IMR-90 (cell line): ENCODE measurements at regions not wholly inside any gene's neighbourhood (a gene's known extent, or its start where the extent isn't known, plus 50 kb on each side); places are given as distances from the start of the nearest gene placed in this dataset.

ENCODE experiments used
- ATAC-seq: fragments of 200-7000 bp; cut with Tn5 transposase; 2 replicates; pipeline ENCODE4 v1.9.1; 2020; ENCODE audit warnings: low read depth, mild to moderate bottlenecking, moderate library complexity
- BruUV-seq: library from RNA; stranded (reverse); fragments of 400-500 nt; replicated peaks from 2 replicates; lab custom pipeline; 2021; lab: Mats Ljungman, UMichigan
- CTCF ChIA-PET: fragments of 300-600 bp; formaldehyde crosslinking; extraction: SDS; loops from one replicate; lab custom pipeline; 2021; ENCODE audit warnings: antibody characterized with exemption; lab: Yijun Ruan, JAX
- POLR2A ChIA-PET: fragments of 300-600 bp; sonication (Branson Sonifier 250); formaldehyde crosslinking; loops from one replicate; lab custom pipeline; 2022; ENCODE audit warnings: antibody characterized with exemption; ENCODE audit not compliant: unreplicated experiment; lab: Charles Lee
- DNase-seq: peaks from one replicate; pipeline ENCODE4 v3.0.0; 2013
- H2AFZ ChIP-seq: replicated peaks from 2 replicates; pipeline ENCODE3; 2013; ENCODE audit warnings: low read length, mild to moderate bottlenecking; ENCODE audit not compliant: poor library complexity
- H2AK5ac ChIP-seq: 2 replicates; pipeline ENCODE4 v1.6.1; 2013; ENCODE audit warnings: low read depth, low read length, inconsistent platforms
- H2AK9ac ChIP-seq: replicated peaks from 2 replicates; pipeline ENCODE3; 2013; ENCODE audit warnings: mild to moderate bottlenecking, low read depth, low read length, moderate library complexity; ENCODE audit not compliant: poor library complexity
- H2BK120ac ChIP-seq: 2 replicates; pipeline ENCODE4 v1.6.1; 2013; ENCODE audit warnings: low read depth, low read length, inconsistent platforms
- H2BK15ac ChIP-seq: 3 replicates; pipeline ENCODE4 v1.6.1; 2013; ENCODE audit warnings: low read depth, low read length, inconsistent platforms
- H2BK20ac ChIP-seq: 2 replicates; pipeline ENCODE4 v1.6.1; 2013; ENCODE audit warnings: low read depth, mild to moderate bottlenecking, inconsistent platforms, low read length, moderate library complexity
- H2BK5ac ChIP-seq: 2 replicates; pipeline ENCODE4 v1.6.1; 2013; ENCODE audit warnings: mild to moderate bottlenecking, low read depth, low read length, inconsistent platforms; ENCODE audit not compliant: poor library complexity, severe bottlenecking
- H3K14ac ChIP-seq: replicated peaks from 2 replicates; pipeline ENCODE4 v1.6.1; 2013; ENCODE audit warnings: low read depth, low read length, inconsistent platforms
- H3K18ac ChIP-seq: 2 replicates; pipeline ENCODE4 v1.6.1; 2013; ENCODE audit warnings: low read depth, low read length, control low read depth
- H3K23ac ChIP-seq: 2 replicates; pipeline ENCODE4 v1.6.1; 2013; ENCODE audit warnings: low read depth, low read length, inconsistent platforms
- H3K27ac ChIP-seq: 2 replicates; pipeline ENCODE4 v1.5.1; 2013; ENCODE audit warnings: mild to moderate bottlenecking, control low read depth, low read length; ENCODE audit not compliant: insufficient read depth
- H3K27me3 ChIP-seq: 2 replicates; pipeline ENCODE4 v1.6.1; 2013; ENCODE audit warnings: low read length; ENCODE audit not compliant: control insufficient read depth, insufficient read depth
- H3K36me3 ChIP-seq: 2 replicates; pipeline ENCODE4 v1.6.1; 2013; ENCODE audit warnings: low read length, mixed read lengths; ENCODE audit not compliant: control insufficient read depth, insufficient read depth
- H3K4ac ChIP-seq: 2 replicates; pipeline ENCODE4 v1.6.1; 2013; ENCODE audit warnings: low read depth, low read length, inconsistent platforms
- H3K4me1 ChIP-seq: 2 replicates; pipeline ENCODE4 v1.6.1; 2013; ENCODE audit warnings: low read length, mixed read lengths; ENCODE audit not compliant: control insufficient read depth, insufficient read depth
- H3K4me2 ChIP-seq: 2 replicates; pipeline ENCODE4 v1.6.1; 2013; ENCODE audit warnings: low read depth, mild to moderate bottlenecking, control low read depth, low read length, moderate library complexity
- H3K4me3 ChIP-seq: 2 replicates; pipeline ENCODE4 v1.5.1; 2013; ENCODE audit warnings: low read depth, mild to moderate bottlenecking, control low read depth, low read length, moderate library complexity; ENCODE audit not compliant: insufficient read depth
- H3K56ac ChIP-seq: 2 replicates; pipeline ENCODE4 v1.6.1; 2013; ENCODE audit warnings: low read length, inconsistent platforms; ENCODE audit not compliant: insufficient read depth; ENCODE audit errors: extremely low read depth
- H3K79me1 ChIP-seq, 2 experiments: 2 replicates each; pipeline ENCODE4 v1.6.1; 2013; ENCODE audit warnings: low read length in 2 of 2, inconsistent platforms in 1 of 2, low read depth in 1 of 2
- H3K9ac ChIP-seq: 2 replicates; pipeline ENCODE4 v1.6.1; 2013; ENCODE audit warnings: low read depth, low read length, control low read depth
- H3K9me1 ChIP-seq: 2 replicates; pipeline ENCODE4 v1.6.1; 2013; ENCODE audit warnings: low read length, inconsistent platforms; ENCODE audit not compliant: insufficient read depth
- H3K9me3 ChIP-seq: 2 replicates; pipeline ENCODE4 v1.6.1; 2013; ENCODE audit warnings: low read length; ENCODE audit not compliant: control insufficient read depth, insufficient read depth
- H4K20me1 ChIP-seq: 2 replicates; pipeline ENCODE4 v1.6.1; 2013; ENCODE audit warnings: low read length, inconsistent platforms; ENCODE audit not compliant: insufficient read depth
- H4K5ac ChIP-seq: 2 replicates; pipeline ENCODE4 v1.6.1; 2013; ENCODE audit warnings: mild to moderate bottlenecking, low read depth, low read length, control low read depth
- H4K8ac ChIP-seq, 2 experiments: 2 replicates each; pipeline ENCODE4 v1.6.1; 2013; ENCODE audit warnings: low read depth in 2 of 2, low read length in 2 of 2, control low read depth in 1 of 2, inconsistent platforms in 1 of 2
- H4K91ac ChIP-seq: 2 replicates; pipeline ENCODE4 v1.6.1; 2013; ENCODE audit warnings: low read depth, low read length, inconsistent platforms; ENCODE audit not compliant: insufficient read depth
- CHD1 ChIP-seq: IDR thresholded peaks from 2 replicates; pipeline ENCODE4 v1.6.1; 2012; ENCODE audit warnings: low read depth, low read length, improper control_type of control experiment
- FOS ChIP-seq: fragments of 150-350 bp; IDR thresholded peaks from 2 replicates; pipeline ENCODE4 v1.6.1; 2016; ENCODE audit warnings: low read depth, low read length
- MAFK ChIP-seq: IDR thresholded peaks from 2 replicates; pipeline ENCODE4 v1.6.1; 2012; ENCODE audit warnings: low read depth, low read length, improper control_type of control experiment
- MAZ ChIP-seq: IDR thresholded peaks from 2 replicates; pipeline ENCODE4 v1.6.1; 2012; ENCODE audit warnings: low read depth, mild to moderate bottlenecking, low read length, improper control_type of control experiment, moderate library complexity, borderline replicate concordance
- NFE2L2 ChIP-seq: fragments of 150-350 bp; IDR thresholded peaks from 2 replicates; pipeline ENCODE4 v1.6.1; 2016; ENCODE audit warnings: low read depth, mild to moderate bottlenecking, low read length
- POLR2A ChIP-seq: IDR thresholded peaks from 2 replicates; pipeline ENCODE4 v1.6.1; 2012; ENCODE audit warnings: mild to moderate bottlenecking, low read depth, low read length
- RAD21 ChIP-seq: IDR thresholded peaks from 2 replicates; pipeline ENCODE4 v1.6.1; 2012; ENCODE audit warnings: low read length, improper control_type of control experiment
- RCOR1 ChIP-seq: IDR thresholded peaks from 2 replicates; pipeline ENCODE4 v1.6.1; 2012; ENCODE audit warnings: mild to moderate bottlenecking, low read length, improper control_type of control experiment; ENCODE audit not compliant: insufficient replicate concordance
- RFX5 ChIP-seq: IDR thresholded peaks from 2 replicates; pipeline ENCODE4 v1.8.0; 2012; ENCODE audit warnings: low read depth, mild to moderate bottlenecking, low read length, moderate library complexity
- SMC3 ChIP-seq: fragments of 150-350 bp; IDR thresholded peaks from 2 replicates; pipeline ENCODE4 v1.6.1; 2016; ENCODE audit warnings: low read depth, mild to moderate bottlenecking, antibody characterized with exemption, low read length, moderate library complexity
- WGBS, 2 experiments: methylation state at CpG; one replicate each; pipeline versions ENCODE4 v1.1.5 to v1.1.7; 2013; ENCODE audit warnings: missing lambda C conversion rate in 2 of 2; ENCODE audit not compliant: insufficient read length in 1 of 2; ENCODE audit errors: extremely low coverage in 2 of 2; 5-methylcytosine and 5-hydroxymethylcytosine counted together
- dilution Hi-C: fragments of 300-500 bp; cut with HindIII; formaldehyde crosslinking; loops from one replicate; pipeline ENCODE4 v1.14.3; 2018; ENCODE audit warnings: low sequenced_read_pairs; ENCODE audit not compliant: unreplicated experiment
- in situ Hi-C: fragments of 300-500 bp; cut with MboI; formaldehyde crosslinking; loops from 3 replicates; pipeline ENCODE4 v1.14.3; 2019; ENCODE audit warnings: low sequenced_read_pairs, inconsistent platforms, mixed read lengths
- intact Hi-C: fragments of 100-400 bp; cut with micrococcal nuclease; formaldehyde crosslinking; loops from 2 replicates; pipeline ENCODE4 v1.10.0; 2022
- TF ChIP-seq, protein P1 (sequence below): conservative IDR thresholded peaks from 2 replicates; pipeline ENCODE4 v1.5.1; 2012; ENCODE audit warnings: mild to moderate bottlenecking, low read depth, low read length, improper control_type of control experiment
- TF ChIP-seq, protein P2 (sequence below): fragments of 150-350 bp; IDR thresholded peaks from 2 replicates; pipeline ENCODE4 v1.6.1; 2016; ENCODE audit warnings: low read depth, mild to moderate bottlenecking, low read length, moderate library complexity, borderline replicate concordance
- TF ChIP-seq, protein P3 (sequence below): fragments of 150-350 bp; IDR thresholded peaks from 2 replicates; pipeline ENCODE4 v1.6.1; 2017; ENCODE audit warnings: mild to moderate bottlenecking, antibody characterized with exemption, low read length, low read depth

DNA sequence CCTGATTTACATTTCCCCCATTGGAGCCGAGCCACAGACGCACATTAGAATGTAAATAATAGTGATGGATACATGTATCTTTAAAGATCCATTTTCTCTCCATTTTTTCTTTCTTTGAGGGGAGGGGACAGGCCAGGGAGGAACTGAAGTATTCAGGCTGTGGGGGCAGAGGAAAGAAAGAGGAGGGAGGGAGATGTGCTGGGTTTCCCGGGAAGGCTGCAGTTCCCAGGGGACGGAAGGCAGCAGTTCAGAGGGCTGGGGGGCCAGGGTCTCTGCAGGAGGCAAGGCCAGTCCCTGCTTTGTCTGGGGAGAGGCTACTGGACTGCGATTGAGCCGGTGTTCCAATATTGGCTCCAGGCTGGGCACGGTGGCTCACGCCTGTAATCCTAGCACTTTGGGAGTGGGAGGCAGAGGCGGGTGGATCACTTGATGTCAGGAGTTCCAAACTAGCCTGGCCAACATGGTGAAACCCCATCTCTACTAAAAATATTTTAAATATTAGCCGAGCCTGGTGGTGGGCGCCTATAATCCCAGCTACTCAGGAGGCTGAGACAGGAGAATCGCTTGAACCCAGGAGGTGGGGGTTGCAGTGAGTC, 94.2 kb upstream of the LHX1 start:
- Histone ChIP-seq H3K9me3 (no peaks in the 10 kb centered on the region), H3K27me3 (peaks cover 28% of the 10 kb centered on the region), H3K14ac (no peak overlapping the region), H3K9ac (no peak overlapping the region), H3K27ac (no peak overlapping the region), H3K79me1 (no peaks in the 10 kb centered on the region), H4K5ac (no peak overlapping the region), H4K20me1 (no peaks in the 10 kb centered on the region), H2AK9ac (no peak overlapping the region), H3K23ac (no peak overlapping the region), H2BK15ac (no peak overlapping the region), H2BK120ac (no peak overlapping the region), H3K4me1 (no peaks in the 10 kb centered on the region), H2BK20ac (no peak overlapping the region), H3K9me1 (peaks cover under 1% of the 10 kb centered on the region; the same call in 1 of the 2 replicates), H2AK5ac (no peak overlapping the region), H2BK5ac (no peak overlapping the region), H4K91ac (no peak overlapping the region), H3K4ac (no peak overlapping the region), H3K4me3 (no peak overlapping the region), H2AFZ (no peak overlapping the region), H3K56ac (no peak overlapping the region), H3K18ac (no peak overlapping the region), H3K4me2 (no peak overlapping the region), H4K8ac (no peak overlapping the region), H3K36me3 (no peaks in the 10 kb centered on the region)
- POLR2A ChIA-PET = no interaction called here
- dilution Hi-C loops (no loop called here), in situ Hi-C loops (no loop called here), intact Hi-C loops (no loop called here)
- TF ChIP-seq, protein P1, sequence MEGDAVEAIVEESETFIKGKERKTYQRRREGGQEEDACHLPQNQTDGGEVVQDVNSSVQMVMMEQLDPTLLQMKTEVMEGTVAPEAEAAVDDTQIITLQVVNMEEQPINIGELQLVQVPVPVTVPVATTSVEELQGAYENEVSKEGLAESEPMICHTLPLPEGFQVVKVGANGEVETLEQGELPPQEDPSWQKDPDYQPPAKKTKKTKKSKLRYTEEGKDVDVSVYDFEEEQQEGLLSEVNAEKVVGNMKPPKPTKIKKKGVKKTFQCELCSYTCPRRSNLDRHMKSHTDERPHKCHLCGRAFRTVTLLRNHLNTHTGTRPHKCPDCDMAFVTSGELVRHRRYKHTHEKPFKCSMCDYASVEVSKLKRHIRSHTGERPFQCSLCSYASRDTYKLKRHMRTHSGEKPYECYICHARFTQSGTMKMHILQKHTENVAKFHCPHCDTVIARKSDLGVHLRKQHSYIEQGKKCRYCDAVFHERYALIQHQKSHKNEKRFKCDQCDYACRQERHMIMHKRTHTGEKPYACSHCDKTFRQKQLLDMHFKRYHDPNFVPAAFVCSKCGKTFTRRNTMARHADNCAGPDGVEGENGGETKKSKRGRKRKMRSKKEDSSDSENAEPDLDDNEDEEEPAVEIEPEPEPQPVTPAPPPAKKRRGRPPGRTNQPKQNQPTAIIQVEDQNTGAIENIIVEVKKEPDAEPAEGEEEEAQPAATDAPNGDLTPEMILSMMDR = no peak
- TF ChIP-seq, protein P2, sequence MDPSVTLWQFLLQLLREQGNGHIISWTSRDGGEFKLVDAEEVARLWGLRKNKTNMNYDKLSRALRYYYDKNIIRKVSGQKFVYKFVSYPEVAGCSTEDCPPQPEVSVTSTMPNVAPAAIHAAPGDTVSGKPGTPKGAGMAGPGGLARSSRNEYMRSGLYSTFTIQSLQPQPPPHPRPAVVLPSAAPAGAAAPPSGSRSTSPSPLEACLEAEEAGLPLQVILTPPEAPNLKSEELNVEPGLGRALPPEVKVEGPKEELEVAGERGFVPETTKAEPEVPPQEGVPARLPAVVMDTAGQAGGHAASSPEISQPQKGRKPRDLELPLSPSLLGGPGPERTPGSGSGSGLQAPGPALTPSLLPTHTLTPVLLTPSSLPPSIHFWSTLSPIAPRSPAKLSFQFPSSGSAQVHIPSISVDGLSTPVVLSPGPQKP = no peak
- TF ChIP-seq MAFK = no peak
- TF ChIP-seq MAZ = no peak
- no peak for TF ChIP-seq SMC3
- no peak for TF ChIP-seq RAD21
- no peak for TF ChIP-seq CHD1
- no peak for TF ChIP-seq POLR2A
- no peak for TF ChIP-seq FOS
- TF ChIP-seq, protein P3, sequence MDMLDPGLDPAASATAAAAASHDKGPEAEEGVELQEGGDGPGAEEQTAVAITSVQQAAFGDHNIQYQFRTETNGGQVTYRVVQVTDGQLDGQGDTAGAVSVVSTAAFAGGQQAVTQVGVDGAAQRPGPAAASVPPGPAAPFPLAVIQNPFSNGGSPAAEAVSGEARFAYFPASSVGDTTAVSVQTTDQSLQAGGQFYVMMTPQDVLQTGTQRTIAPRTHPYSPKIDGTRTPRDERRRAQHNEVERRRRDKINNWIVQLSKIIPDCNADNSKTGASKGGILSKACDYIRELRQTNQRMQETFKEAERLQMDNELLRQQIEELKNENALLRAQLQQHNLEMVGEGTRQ = no peak
- TF ChIP-seq NFE2L2 = no peak
- TF ChIP-seq RFX5 = no peak
- TF ChIP-seq RCOR1 = no peak
- CTCF ChIA-PET = no interaction called here
- BruUV-seq = no TSS peak
- DNase-seq (no peak), ATAC-seq (no peak)
- WGBS, 2 experiments = no CpG with 5 or more reads among the region's 12 CpGs
